ENCODE measurements at regions not wholly inside any gene's neighbourhood (a gene's known extent, or its start where the extent isn't known, plus 50 kb on each side); places are given as distances from the start of the nearest gene placed in this dataset.
"Not testable (repeated sequence)": the region's sequence is repeated elsewhere in the genome, so short reads cannot be mapped to it uniquely, and the experiment has no call there.

DNA sequence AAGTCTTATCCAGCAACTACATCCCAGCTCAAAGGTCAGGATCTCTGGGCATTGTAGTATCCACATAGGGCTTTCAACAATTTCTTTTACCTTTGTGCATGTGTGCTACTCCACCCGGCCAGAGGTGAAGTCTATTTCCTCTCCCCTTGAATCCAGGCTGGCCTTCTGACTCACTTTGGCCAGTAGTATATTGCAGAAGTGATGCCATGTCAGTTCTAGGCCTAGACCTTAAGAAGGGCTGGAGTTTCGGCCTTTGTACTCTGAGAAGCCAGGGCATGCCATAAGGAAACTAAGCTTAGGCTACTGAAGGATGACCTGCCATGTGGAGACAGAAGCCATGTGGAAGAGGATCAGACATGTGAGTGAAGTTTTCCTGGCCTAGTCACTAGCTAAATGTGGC lies 191.2 kb upstream of the ATP6AP2 start:
- no peak overlapping the region for H3K4me2 ChIP-seq (ENCODE audit: low read length)
- no CpG with 5 or more reads among the region's 2 CpGs for WGBS (ENCODE audit: extremely low coverage, insufficient coverage, low lambda C conversion rate)
- no peak overlapping the region for H4K5ac ChIP-seq (ENCODE audit: low read length)
- no peaks in the 10 kb centered on the region for H3K27me3 ChIP-seq (ENCODE audit: insufficient read depth, low read length, poor library complexity)
- no peak overlapping the region for H3K4ac ChIP-seq (ENCODE audit: low read depth, low read length)
- no peak for DNase-seq
- no peaks in the 10 kb centered on the region for H3K79me2 ChIP-seq (ENCODE audit: control insufficient read depth, insufficient read depth, low read length)
- no peak overlapping the region for H3K56ac ChIP-seq (ENCODE audit: low read length)
- H2AK5ac ChIP-seq (ENCODE audit: low read length): no peak overlapping the region
- no peak overlapping the region for H3K23ac ChIP-seq (ENCODE audit: low read length)
- no peak overlapping the region for H3K9ac ChIP-seq (ENCODE audit: low read length)
- H4K8ac ChIP-seq (ENCODE audit: low read depth, low read length): no peak overlapping the region
- no peak overlapping the region for H3K27ac ChIP-seq (ENCODE audit: low read depth, low read length)
- H3K4me1 ChIP-seq (ENCODE audit: control insufficient read depth, low read depth, low read length): no peaks in the 10 kb centered on the region
- H2BK5ac ChIP-seq (ENCODE audit: low read length): no peak overlapping the region
- H3K4me3 ChIP-seq (ENCODE audit: low read length): no peak overlapping the region
- H2BK120ac ChIP-seq (ENCODE audit: low read depth, low read length): no peak overlapping the region
- H3K18ac ChIP-seq (ENCODE audit: low read length): no peak overlapping the region
- no peak overlapping the region for H2BK15ac ChIP-seq (replicated peaks; ENCODE audit: low read depth)
- no peaks in the 10 kb centered on the region for H3K36me3 ChIP-seq (ENCODE audit: control insufficient read depth, insufficient read depth, low read length)
- no peaks in the 10 kb centered on the region for H3K79me1 ChIP-seq (ENCODE audit: low read length)

DNA sequence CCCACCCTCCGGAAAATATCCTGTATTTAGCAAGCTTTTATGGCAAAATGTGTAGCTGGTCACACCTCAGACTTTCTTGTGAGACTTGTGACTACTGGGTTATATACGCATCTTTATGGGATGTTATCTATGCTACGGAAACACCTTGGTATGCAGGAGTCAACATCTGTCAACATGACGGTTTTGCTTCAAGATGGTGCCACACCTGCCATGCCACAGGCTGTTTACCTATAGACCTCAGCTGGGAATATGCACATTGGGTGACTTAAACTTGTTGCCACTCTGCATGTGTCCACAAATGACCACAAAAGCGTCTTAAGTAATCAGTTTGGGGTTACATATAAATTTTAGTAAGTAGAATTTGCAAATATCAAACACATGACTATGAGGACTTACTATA lies 192.3 kb upstream of the ATP6AP2 start:
- Histone ChIP-seq H3K27ac (ENCODE audit: low read depth, low read length) (no peak overlapping the region), H4K5ac (ENCODE audit: low read length) (no peak overlapping the region), H4K8ac (ENCODE audit: low read depth, low read length) (no peak overlapping the region), H3K23ac (ENCODE audit: low read length) (no peak overlapping the region), H3K4me1 (ENCODE audit: control insufficient read depth, low read depth, low read length) (no peaks in the 10 kb centered on the region), H2AK5ac (ENCODE audit: low read length) (no peak overlapping the region), H3K4me3 (ENCODE audit: low read length) (no peak overlapping the region), H2BK5ac (ENCODE audit: low read length) (no peak overlapping the region), H3K4ac (ENCODE audit: low read depth, low read length) (no peak overlapping the region), H3K18ac (ENCODE audit: low read length) (no peak overlapping the region), H3K27me3 (ENCODE audit: insufficient read depth, low read length, poor library complexity) (no peaks in the 10 kb centered on the region), H3K79me1 (ENCODE audit: low read length) (no peaks in the 10 kb centered on the region), H2BK120ac (ENCODE audit: low read depth, low read length) (no peak overlapping the region), H3K36me3 (ENCODE audit: control insufficient read depth, insufficient read depth, low read length) (no peaks in the 10 kb centered on the region), H2BK15ac (replicated peaks; ENCODE audit: low read depth) (no peak overlapping the region), H3K79me2 (ENCODE audit: control insufficient read depth, insufficient read depth, low read length) (no peaks in the 10 kb centered on the region), H3K4me2 (ENCODE audit: low read length) (no peak overlapping the region), H3K56ac (ENCODE audit: low read length) (no peak overlapping the region), H3K9ac (ENCODE audit: low read length) (no peak overlapping the region)
- DNase-seq: no peak
- no CpG with 5 or more reads among the region's 5 CpGs for WGBS (ENCODE audit: extremely low coverage, insufficient coverage, low lambda C conversion rate)

DNA sequence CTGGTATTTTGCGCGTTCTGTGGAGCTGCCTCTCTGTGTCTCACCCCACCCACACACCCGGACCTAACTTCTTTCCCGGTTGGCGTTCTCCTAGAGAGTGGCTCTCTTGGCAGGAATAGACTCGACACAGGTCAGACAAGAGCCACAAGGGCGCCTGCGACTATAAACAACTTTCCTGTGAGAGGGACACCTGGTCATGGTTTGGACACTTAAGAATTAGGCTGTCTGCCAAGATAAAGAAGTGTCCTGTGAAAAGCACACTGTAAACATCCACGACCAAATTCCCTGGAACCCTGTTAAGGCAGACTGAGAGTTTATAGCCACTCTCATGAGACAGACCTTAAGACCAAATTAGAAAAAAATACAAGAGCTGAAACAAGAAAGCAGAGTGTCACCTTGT lies 192.9 kb upstream of the ATP6AP2 start:
- not testable (repeated sequence) for H2BK15ac ChIP-seq (replicated peaks; ENCODE audit: low read depth); H2BK120ac ChIP-seq (ENCODE audit: low read depth, low read length); H3K4me2 ChIP-seq (ENCODE audit: low read length); H3K27me3 ChIP-seq (ENCODE audit: insufficient read depth, low read length, poor library complexity); H3K4me1 ChIP-seq (ENCODE audit: control insufficient read depth, low read depth, low read length); H3K79me1 ChIP-seq (ENCODE audit: low read length); H3K4me3 ChIP-seq (ENCODE audit: low read length); H3K79me2 ChIP-seq (ENCODE audit: control insufficient read depth, insufficient read depth, low read length); H3K18ac ChIP-seq (ENCODE audit: low read length); H4K8ac ChIP-seq (ENCODE audit: low read depth, low read length); H2BK5ac ChIP-seq (ENCODE audit: low read length); H3K4ac ChIP-seq (ENCODE audit: low read depth, low read length); H3K27ac ChIP-seq (ENCODE audit: low read depth, low read length); DNase-seq; H3K56ac ChIP-seq (ENCODE audit: low read length); H3K36me3 ChIP-seq (ENCODE audit: control insufficient read depth, insufficient read depth, low read length); H4K5ac ChIP-seq (ENCODE audit: low read length); H3K23ac ChIP-seq (ENCODE audit: low read length); H2AK5ac ChIP-seq (ENCODE audit: low read length); H3K9ac ChIP-seq (ENCODE audit: low read length)
- no CpG with 5 or more reads among the region's 9 CpGs for WGBS (ENCODE audit: extremely low coverage, insufficient coverage, low lambda C conversion rate)

DNA sequence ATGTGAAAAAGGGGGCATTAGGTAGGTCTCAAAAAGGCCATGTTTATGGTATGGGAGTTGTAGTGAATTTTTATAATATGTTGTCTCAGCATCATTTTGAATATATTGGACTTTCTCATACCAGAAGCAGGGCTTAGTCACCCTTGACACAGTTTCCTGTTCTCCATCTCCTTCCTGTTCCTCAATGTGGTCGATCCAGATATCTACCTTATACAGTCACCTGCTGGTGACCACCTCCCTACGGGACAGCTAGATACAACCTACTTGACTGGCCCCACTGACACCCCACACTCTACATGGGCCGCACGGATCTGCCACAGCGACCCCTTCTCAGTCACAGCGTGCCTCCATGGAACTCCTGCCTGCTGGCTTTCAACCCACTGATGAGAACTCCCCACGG lies 193.5 kb upstream of the ATP6AP2 start:
- H2BK120ac ChIP-seq (ENCODE audit: low read depth, low read length); H4K8ac ChIP-seq (ENCODE audit: low read depth, low read length); H3K27me3 ChIP-seq (ENCODE audit: insufficient read depth, low read length, poor library complexity); H2AK5ac ChIP-seq (ENCODE audit: low read length); H3K18ac ChIP-seq (ENCODE audit: low read length); H3K9ac ChIP-seq (ENCODE audit: low read length); H2BK15ac ChIP-seq (replicated peaks; ENCODE audit: low read depth); DNase-seq; H3K4me1 ChIP-seq (ENCODE audit: control insufficient read depth, low read depth, low read length); H3K4ac ChIP-seq (ENCODE audit: low read depth, low read length); H2BK5ac ChIP-seq (ENCODE audit: low read length); H3K36me3 ChIP-seq (ENCODE audit: control insufficient read depth, insufficient read depth, low read length); H3K79me2 ChIP-seq (ENCODE audit: control insufficient read depth, insufficient read depth, low read length); H4K5ac ChIP-seq (ENCODE audit: low read length); H3K4me3 ChIP-seq (ENCODE audit: low read length); H3K79me1 ChIP-seq (ENCODE audit: low read length); H3K23ac ChIP-seq (ENCODE audit: low read length); H3K27ac ChIP-seq (ENCODE audit: low read depth, low read length); H3K56ac ChIP-seq (ENCODE audit: low read length); H3K4me2 ChIP-seq (ENCODE audit: low read length): not testable (repeated sequence)
- WGBS (ENCODE audit: extremely low coverage, insufficient coverage, low lambda C conversion rate): no CpG with 5 or more reads among the region's 7 CpGs

DNA sequence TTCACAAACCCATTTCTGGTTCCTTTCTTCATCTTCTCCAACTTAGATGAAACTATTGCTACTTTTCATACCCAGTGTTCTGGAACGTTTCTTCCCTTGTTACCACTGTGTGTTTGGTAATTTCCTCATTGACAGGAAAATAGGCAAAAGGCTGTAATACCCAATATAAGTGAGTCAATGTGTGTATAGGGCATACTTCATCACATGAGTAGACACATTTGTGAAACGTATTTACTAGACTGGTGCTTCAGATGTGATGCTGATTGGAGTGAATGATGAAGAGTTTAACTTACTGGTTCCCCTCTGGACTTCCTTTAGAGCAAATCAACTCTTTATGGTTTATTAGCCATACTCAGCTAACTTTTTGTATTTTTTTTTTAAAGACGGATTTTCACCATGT lies 195.1 kb upstream of the ATP6AP2 start:
- Histone ChIP-seq H3K9ac (ENCODE audit: low read length) (no peak overlapping the region), H2AK5ac (ENCODE audit: low read length) (no peak overlapping the region), H4K5ac (ENCODE audit: low read length) (no peak overlapping the region), H3K79me1 (ENCODE audit: low read length) (no peaks in the 10 kb centered on the region), H2BK120ac (ENCODE audit: low read depth, low read length) (no peak overlapping the region), H3K56ac (ENCODE audit: low read length) (no peak overlapping the region), H3K4ac (ENCODE audit: low read depth, low read length) (no peak overlapping the region), H3K4me3 (ENCODE audit: low read length) (no peak overlapping the region), H3K23ac (ENCODE audit: low read length) (no peak overlapping the region), H3K27ac (ENCODE audit: low read depth, low read length) (no peak overlapping the region), H3K4me1 (ENCODE audit: control insufficient read depth, low read depth, low read length) (no peaks in the 10 kb centered on the region), H3K27me3 (ENCODE audit: insufficient read depth, low read length, poor library complexity) (no peaks in the 10 kb centered on the region), H3K4me2 (ENCODE audit: low read length) (no peak overlapping the region), H4K8ac (ENCODE audit: low read depth, low read length) (no peak overlapping the region), H3K36me3 (ENCODE audit: control insufficient read depth, insufficient read depth, low read length) (no peaks in the 10 kb centered on the region), H2BK5ac (ENCODE audit: low read length) (no peak overlapping the region), H3K79me2 (ENCODE audit: control insufficient read depth, insufficient read depth, low read length) (no peaks in the 10 kb centered on the region), H3K18ac (ENCODE audit: low read length) (no peak overlapping the region), H2BK15ac (replicated peaks; ENCODE audit: low read depth) (no peak overlapping the region)
- no CpG with 5 or more reads among the region's 3 CpGs for WGBS (ENCODE audit: extremely low coverage, insufficient coverage, low lambda C conversion rate)
- no peak for DNase-seq

DNA sequence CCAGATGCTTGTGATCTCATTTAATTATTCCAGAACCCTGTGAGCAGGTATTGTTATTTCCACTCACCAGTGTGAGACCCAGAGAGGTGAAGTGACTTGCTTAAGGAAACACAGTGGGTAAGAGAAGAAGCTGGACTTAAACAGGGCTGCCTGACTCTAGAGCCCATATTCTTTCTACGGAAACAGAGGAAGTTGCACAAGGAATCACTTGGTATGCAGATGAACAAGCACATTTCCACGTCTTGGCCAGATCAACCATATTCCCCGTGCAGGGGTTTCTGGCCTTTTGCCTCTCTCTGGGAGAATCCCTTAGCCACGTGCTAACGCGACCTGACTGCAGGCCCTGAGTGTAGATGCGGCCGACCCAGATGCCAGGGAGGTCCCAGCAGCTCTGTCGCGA lies 195.5 kb upstream of the ATP6AP2 start:
- Histone ChIP-seq H3K36me3 (ENCODE audit: control insufficient read depth, insufficient read depth, low read length) (no peaks in the 10 kb centered on the region), H2BK120ac (ENCODE audit: low read depth, low read length) (no peak overlapping the region), H3K79me1 (ENCODE audit: low read length) (no peaks in the 10 kb centered on the region), H3K27me3 (ENCODE audit: insufficient read depth, low read length, poor library complexity) (no peaks in the 10 kb centered on the region), H3K4me2 (ENCODE audit: low read length) (no peak overlapping the region), H3K4me3 (ENCODE audit: low read length) (no peak overlapping the region), H3K4me1 (ENCODE audit: control insufficient read depth, low read depth, low read length) (no peaks in the 10 kb centered on the region), H4K8ac (ENCODE audit: low read depth, low read length) (no peak overlapping the region), H3K23ac (ENCODE audit: low read length) (no peak overlapping the region), H3K27ac (ENCODE audit: low read depth, low read length) (no peak overlapping the region), H3K9ac (ENCODE audit: low read length) (no peak overlapping the region), H2BK15ac (replicated peaks; ENCODE audit: low read depth) (no peak overlapping the region), H3K4ac (ENCODE audit: low read depth, low read length) (no peak overlapping the region), H3K56ac (ENCODE audit: low read length) (no peak overlapping the region), H3K18ac (ENCODE audit: low read length) (no peak overlapping the region), H4K5ac (ENCODE audit: low read length) (no peak overlapping the region), H3K79me2 (ENCODE audit: control insufficient read depth, insufficient read depth, low read length) (no peaks in the 10 kb centered on the region), H2AK5ac (ENCODE audit: low read length) (no peak overlapping the region), H2BK5ac (ENCODE audit: low read length) (no peak overlapping the region)
- DNase-seq: no peak
- no CpG with 5 or more reads among the region's 10 CpGs for WGBS (ENCODE audit: extremely low coverage, insufficient coverage, low lambda C conversion rate)
